Activated T-cell treated with anti-CD3 and anti-CD28 coated beads, Interleukin-2, amount 50 U/mL, for 24 hours (primary cell): ENCODE measurements at regions not wholly inside any gene's neighbourhood (a gene's known extent, or its start where the extent isn't known, plus 50 kb on each side); places are given as distances from the start of the nearest gene placed in this dataset.

ENCODE experiments used
- DNase-seq: peaks from one replicate; pipeline ENCODE4 v3.0.0-alpha.2; 2020
- H3K27ac Mint-ChIP-seq: 2 replicates; pipeline ENCODE4 v1.8.0; 2020; ENCODE audit warnings: mild to moderate bottlenecking, mixed read lengths
- H3K27me3 Mint-ChIP-seq: 2 replicates; pipeline ENCODE4 v1.8.0; 2020; ENCODE audit warnings: mixed read lengths
- H3K36me3 Mint-ChIP-seq: 2 replicates; pipeline ENCODE4 v1.8.0; 2020; ENCODE audit warnings: low read depth, mixed read lengths
- H3K4me1 Mint-ChIP-seq: 2 replicates; pipeline ENCODE4 v1.8.0; 2020; ENCODE audit warnings: low read depth, mixed read lengths
- H3K4me3 Mint-ChIP-seq: 2 replicates; pipeline ENCODE4 v1.8.0; 2020; ENCODE audit warnings: mild to moderate bottlenecking, moderate library complexity, mixed read lengths
- H3K9me3 Mint-ChIP-seq: 2 replicates; pipeline ENCODE4 v1.8.0; 2020; ENCODE audit warnings: mixed read lengths

- DNase-seq, result no peak
- Mint-ChIP-seq H3K36me3 (no peaks in the 10 kb centered on the region), H3K27ac (no peak overlapping the region), H3K27me3 (peaks cover 40% of the 10 kb centered on the region), H3K4me1 (peaks cover 35% of the 10 kb centered on the region), H3K9me3 (no peaks in the 10 kb centered on the region), H3K4me3 (no peak overlapping the region)
Observed at GRCh38 chr9:87275047-87275725, 222.5 kb upstream of the DAPK1 start.

- no peaks in the 10 kb centered on the region for H3K9me3 Mint-ChIP-seq
- H3K36me3 Mint-ChIP-seq, result no peaks in the 10 kb centered on the region
- peak overlapping the region; percentile 73 for H3K27ac Mint-ChIP-seq
- peaks cover 37% of the 10 kb centered on the region for H3K27me3 Mint-ChIP-seq
- peaks cover 34% of the 10 kb centered on the region for H3K4me1 Mint-ChIP-seq
- H3K4me3 Mint-ChIP-seq, result peak overlapping the region; percentile 7
- DNase-seq, result no peak
Observed at GRCh38 chr9:87276327-87276841, 221.3 kb upstream of the DAPK1 start.

GRCh38 chr9:87276851-87277261, 220.8 kb upstream of the DAPK1 start:
- Mint-ChIP-seq H3K36me3 (no peaks in the 10 kb centered on the region), H3K27me3 (peaks cover 36% of the 10 kb centered on the region), H3K4me3 (peak overlapping the region; percentile 7), H3K4me1 (peaks cover 29% of the 10 kb centered on the region), H3K9me3 (no peaks in the 10 kb centered on the region), H3K27ac (peak overlapping the region; percentile 73)
- no peak for DNase-seq

- H3K9me3 Mint-ChIP-seq, result no peaks in the 10 kb centered on the region
- no peaks in the 10 kb centered on the region for H3K36me3 Mint-ChIP-seq
- H3K27ac Mint-ChIP-seq, result no peak overlapping the region
- H3K4me1 Mint-ChIP-seq, result peaks cover 24% of the 10 kb centered on the region
- H3K27me3 Mint-ChIP-seq, result peaks cover 31% of the 10 kb centered on the region
- no peak for DNase-seq
- no peak overlapping the region for H3K4me3 Mint-ChIP-seq
Observed at GRCh38 chr9:87277346-87277745, 220.3 kb upstream of the DAPK1 start.

- H3K36me3 Mint-ChIP-seq, result no peaks in the 10 kb centered on the region
- no peak overlapping the region for H3K4me3 Mint-ChIP-seq
- H3K4me1 Mint-ChIP-seq, result peaks cover 24% of the 10 kb centered on the region
- DNase-seq, result no peak
- peaks cover 32% of the 10 kb centered on the region for H3K27me3 Mint-ChIP-seq
- H3K27ac Mint-ChIP-seq, result no peak overlapping the region
- no peaks in the 10 kb centered on the region for H3K9me3 Mint-ChIP-seq
Observed at GRCh38 chr9:87278971-87279733, 218.5 kb upstream of the DAPK1 start.

GRCh38 chr9:87280421-87280820, 217.2 kb upstream of the DAPK1 start:
- H3K4me1 Mint-ChIP-seq, result peaks cover 21% of the 10 kb centered on the region
- H3K9me3 Mint-ChIP-seq, result no peaks in the 10 kb centered on the region
- H3K27ac Mint-ChIP-seq, result no peak overlapping the region
- no peak overlapping the region for H3K4me3 Mint-ChIP-seq
- peaks cover 36% of the 10 kb centered on the region for H3K27me3 Mint-ChIP-seq
- no peak for DNase-seq
- H3K36me3 Mint-ChIP-seq, result no peaks in the 10 kb centered on the region

- H3K27ac Mint-ChIP-seq, result no peak overlapping the region
- no peaks in the 10 kb centered on the region for H3K9me3 Mint-ChIP-seq
- no peak overlapping the region for H3K4me3 Mint-ChIP-seq
- H3K27me3 Mint-ChIP-seq, result peaks cover 40% of the 10 kb centered on the region
- no peaks in the 10 kb centered on the region for H3K36me3 Mint-ChIP-seq
- no peak for DNase-seq
- peaks cover 3% of the 10 kb centered on the region for H3K4me1 Mint-ChIP-seq
Observed at GRCh38 chr9:87282538-87282937, 215.1 kb upstream of the DAPK1 start.

- no peaks in the 10 kb centered on the region for H3K36me3 Mint-ChIP-seq
- peaks cover 40% of the 10 kb centered on the region for H3K27me3 Mint-ChIP-seq
- H3K9me3 Mint-ChIP-seq, result no peaks in the 10 kb centered on the region
- no peak overlapping the region for H3K27ac Mint-ChIP-seq
- no peak overlapping the region for H3K4me3 Mint-ChIP-seq
- no peak for DNase-seq
- no peaks in the 10 kb centered on the region for H3K4me1 Mint-ChIP-seq
Observed at GRCh38 chr9:87283585-87283984, 214.1 kb upstream of the DAPK1 start.

- Mint-ChIP-seq H3K27ac (no peak overlapping the region), H3K9me3 (no peaks in the 10 kb centered on the region), H3K4me1 (no peaks in the 10 kb centered on the region), H3K4me3 (no peak overlapping the region), H3K27me3 (peaks cover 30% of the 10 kb centered on the region), H3K36me3 (no peaks in the 10 kb centered on the region)
- DNase-seq, result no peak
Observed at GRCh38 chr9:87285183-87285850, 212.3 kb upstream of the DAPK1 start.

GRCh38 chr9:87286506-87286905, 211.2 kb upstream of the DAPK1 start:
- Mint-ChIP-seq H3K9me3 (no peaks in the 10 kb centered on the region), H3K4me3 (no peak overlapping the region), H3K36me3 (no peaks in the 10 kb centered on the region)

GRCh38 chr9:87290241-87291052, 207.2 kb upstream of the DAPK1 start:
- Mint-ChIP-seq H3K9me3 (no peaks in the 10 kb centered on the region), H3K27me3 (peaks cover 8% of the 10 kb centered on the region), H3K27ac (no peak overlapping the region), H3K4me3 (no peak overlapping the region), H3K36me3 (no peaks in the 10 kb centered on the region), H3K4me1 (no peaks in the 10 kb centered on the region)
- DNase-seq, result no peak

More at GRCh38 chr9:87286506-87286905, 211.2 kb upstream of the DAPK1 start:
- DNase-seq, result no peak
- H3K27ac Mint-ChIP-seq, result no peak overlapping the region
- H3K4me1 Mint-ChIP-seq, result no peaks in the 10 kb centered on the region
- H3K27me3 Mint-ChIP-seq, result peaks cover 22% of the 10 kb centered on the region

GRCh38 chr9:87292449-87293191, 205.0 kb upstream of the DAPK1 start:
- Mint-ChIP-seq H3K4me3 (no peak overlapping the region), H3K9me3 (no peaks in the 10 kb centered on the region), H3K27ac (no peak overlapping the region), H3K36me3 (no peaks in the 10 kb centered on the region), H3K4me1 (no peaks in the 10 kb centered on the region), H3K27me3 (peaks cover 4% of the 10 kb centered on the region)
- DNase-seq, result no peak

GRCh38 chr9:87294126-87294525, 203.5 kb upstream of the DAPK1 start:
- H3K4me1 Mint-ChIP-seq, result no peaks in the 10 kb centered on the region
- no peaks in the 10 kb centered on the region for H3K36me3 Mint-ChIP-seq
- no peak for DNase-seq
- H3K4me3 Mint-ChIP-seq, result no peak overlapping the region
- H3K9me3 Mint-ChIP-seq, result no peaks in the 10 kb centered on the region
- peaks cover 11% of the 10 kb centered on the region for H3K27me3 Mint-ChIP-seq
- H3K27ac Mint-ChIP-seq, result no peak overlapping the region
